ENCODE measurements at regions not wholly inside any gene's neighbourhood (a gene's known extent, or its start where the extent isn't known, plus 50 kb on each side); places are given as distances from the start of the nearest gene placed in this dataset.

DNA sequence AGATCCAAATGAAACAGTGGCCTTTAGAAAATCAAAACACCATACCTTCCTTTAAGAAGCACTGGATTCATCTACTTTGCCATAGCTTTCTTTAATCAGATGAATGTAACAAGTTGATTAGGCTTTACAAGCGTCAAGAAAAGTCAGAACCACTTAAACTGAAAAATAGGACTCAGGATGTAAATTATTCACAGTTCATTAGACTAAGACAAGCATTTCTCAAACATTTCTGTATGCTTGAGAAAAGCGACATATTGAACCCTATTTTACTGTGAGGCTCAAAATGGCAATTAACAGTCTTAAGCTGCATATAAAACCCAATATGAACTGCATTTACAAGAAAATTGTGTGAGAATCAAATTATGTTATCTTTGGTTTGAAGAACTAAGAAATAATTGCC, 256.7 kb upstream of the SNX7 start (continued):
- TF ChIP-seq, protein P1, sequence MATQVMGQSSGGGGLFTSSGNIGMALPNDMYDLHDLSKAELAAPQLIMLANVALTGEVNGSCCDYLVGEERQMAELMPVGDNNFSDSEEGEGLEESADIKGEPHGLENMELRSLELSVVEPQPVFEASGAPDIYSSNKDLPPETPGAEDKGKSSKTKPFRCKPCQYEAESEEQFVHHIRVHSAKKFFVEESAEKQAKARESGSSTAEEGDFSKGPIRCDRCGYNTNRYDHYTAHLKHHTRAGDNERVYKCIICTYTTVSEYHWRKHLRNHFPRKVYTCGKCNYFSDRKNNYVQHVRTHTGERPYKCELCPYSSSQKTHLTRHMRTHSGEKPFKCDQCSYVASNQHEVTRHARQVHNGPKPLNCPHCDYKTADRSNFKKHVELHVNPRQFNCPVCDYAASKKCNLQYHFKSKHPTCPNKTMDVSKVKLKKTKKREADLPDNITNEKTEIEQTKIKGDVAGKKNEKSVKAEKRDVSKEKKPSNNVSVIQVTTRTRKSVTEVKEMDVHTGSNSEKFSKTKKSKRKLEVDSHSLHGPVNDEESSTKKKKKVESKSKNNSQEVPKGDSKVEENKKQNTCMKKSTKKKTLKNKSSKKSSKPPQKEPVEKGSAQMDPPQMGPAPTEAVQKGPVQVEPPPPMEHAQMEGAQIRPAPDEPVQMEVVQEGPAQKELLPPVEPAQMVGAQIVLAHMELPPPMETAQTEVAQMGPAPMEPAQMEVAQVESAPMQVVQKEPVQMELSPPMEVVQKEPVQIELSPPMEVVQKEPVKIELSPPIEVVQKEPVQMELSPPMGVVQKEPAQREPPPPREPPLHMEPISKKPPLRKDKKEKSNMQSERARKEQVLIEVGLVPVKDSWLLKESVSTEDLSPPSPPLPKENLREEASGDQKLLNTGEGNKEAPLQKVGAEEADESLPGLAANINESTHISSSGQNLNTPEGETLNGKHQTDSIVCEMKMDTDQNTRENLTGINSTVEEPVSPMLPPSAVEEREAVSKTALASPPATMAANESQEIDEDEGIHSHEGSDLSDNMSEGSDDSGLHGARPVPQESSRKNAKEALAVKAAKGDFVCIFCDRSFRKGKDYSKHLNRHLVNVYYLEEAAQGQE (IDR thresholded peaks at IDR 0.05), result no peak

DNA sequence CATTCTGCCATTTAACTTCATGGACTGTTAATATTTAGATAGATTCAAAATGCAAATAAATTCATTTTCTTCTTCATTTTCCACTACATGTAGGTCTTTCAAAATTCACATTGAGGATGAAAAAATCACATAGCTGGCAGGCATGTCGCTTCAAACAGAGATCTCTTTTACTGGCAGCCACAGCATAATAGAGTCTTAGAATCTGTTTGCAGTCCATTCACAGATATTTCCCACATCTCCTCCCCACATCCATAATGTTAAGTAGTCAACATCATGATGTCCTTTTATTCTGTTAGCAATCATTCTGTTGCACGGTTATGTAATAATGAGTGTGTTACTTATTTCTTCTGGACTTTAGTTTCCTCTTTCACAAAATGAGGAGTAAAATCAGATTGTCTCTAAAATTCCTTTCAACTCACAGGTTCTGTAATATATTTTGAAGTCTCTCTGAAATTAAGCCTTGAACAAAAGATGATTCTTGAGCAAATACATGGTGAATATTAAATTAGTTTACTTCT, 257.5 kb upstream of the SNX7 start:
- peaks cover 27% of the 10 kb centered on the region for H3K4me1 ChIP-seq
- FAIRE-seq (no peak), DNase-seq (ENCODE audit: low read depth in 1 of 2, low spot score in 1 of 2) (no peak), ATAC-seq (no peak)
- TF ChIP-seq GATA3 (IDR thresholded peaks at IDR 0.05; ENCODE audit: borderline replicate concordance) (no peak), JUNB (IDR thresholded peaks at IDR 0.05) (no peak), EHMT2 (IDR thresholded peaks at IDR 0.05; ENCODE audit: low read depth) (no peak), ZNF302 (CRISPR knock-in tag; IDR thresholded peaks at IDR 0.05) (no peak), RFX5 (IDR thresholded peaks at IDR 0.05) (no peak), ESRRA (IDR thresholded peaks at IDR 0.05; ENCODE audit: borderline replicate concordance, low read length) (no peak), HEYL (CRISPR knock-in tag; IDR thresholded peaks at IDR 0.05) (no peak), CEBPB (IDR thresholded peaks at IDR 0.05) (no peak), CHD4 (IDR thresholded peaks at IDR 0.05; ENCODE audit: borderline replicate concordance) (no peak), CHD2 (IDR thresholded peaks at IDR 0.05; ENCODE audit: low read length, partially characterized antibody) (no peak), TP53 (CRISPR knock-in tag; IDR thresholded peaks at IDR 0.05) (no peak), MYC (IDR thresholded peaks at IDR 0.05; ENCODE audit: borderline replicate concordance, low read length) (no peak), FOXS1 (CRISPR knock-in tag; IDR thresholded peaks at IDR 0.05) (no peak), ZFP36 (IDR thresholded peaks at IDR 0.05; ENCODE audit: borderline replicate concordance, partially characterized antibody) (no peak), RAD21 (conservative IDR thresholded peaks at IDR 0.05 in 1 of 2, IDR thresholded peaks at IDR 0.05 in 1 of 2) (no peak)
- TF ChIP-seq, protein P2, sequence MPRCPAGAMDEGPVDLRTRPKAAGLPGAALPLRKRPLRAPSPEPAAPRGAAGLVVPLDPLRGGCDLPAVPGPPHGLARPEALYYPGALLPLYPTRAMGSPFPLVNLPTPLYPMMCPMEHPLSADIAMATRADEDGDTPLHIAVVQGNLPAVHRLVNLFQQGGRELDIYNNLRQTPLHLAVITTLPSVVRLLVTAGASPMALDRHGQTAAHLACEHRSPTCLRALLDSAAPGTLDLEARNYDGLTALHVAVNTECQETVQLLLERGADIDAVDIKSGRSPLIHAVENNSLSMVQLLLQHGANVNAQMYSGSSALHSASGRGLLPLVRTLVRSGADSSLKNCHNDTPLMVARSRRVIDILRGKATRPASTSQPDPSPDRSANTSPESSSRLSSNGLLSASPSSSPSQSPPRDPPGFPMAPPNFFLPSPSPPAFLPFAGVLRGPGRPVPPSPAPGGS (IDR thresholded peaks at IDR 0.05), result no peak
- TF ChIP-seq, protein P1 (IDR thresholded peaks at IDR 0.05), result no peak
- TF ChIP-seq, protein P3, sequence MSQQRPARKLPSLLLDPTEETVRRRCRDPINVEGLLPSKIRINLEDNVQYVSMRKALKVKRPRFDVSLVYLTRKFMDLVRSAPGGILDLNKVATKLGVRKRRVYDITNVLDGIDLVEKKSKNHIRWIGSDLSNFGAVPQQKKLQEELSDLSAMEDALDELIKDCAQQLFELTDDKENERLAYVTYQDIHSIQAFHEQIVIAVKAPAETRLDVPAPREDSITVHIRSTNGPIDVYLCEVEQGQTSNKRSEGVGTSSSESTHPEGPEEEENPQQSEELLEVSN (IDR thresholded peaks at IDR 0.05; ENCODE audit: borderline replicate concordance, low read depth), result no peak
- TF ChIP-seq, protein P4, sequence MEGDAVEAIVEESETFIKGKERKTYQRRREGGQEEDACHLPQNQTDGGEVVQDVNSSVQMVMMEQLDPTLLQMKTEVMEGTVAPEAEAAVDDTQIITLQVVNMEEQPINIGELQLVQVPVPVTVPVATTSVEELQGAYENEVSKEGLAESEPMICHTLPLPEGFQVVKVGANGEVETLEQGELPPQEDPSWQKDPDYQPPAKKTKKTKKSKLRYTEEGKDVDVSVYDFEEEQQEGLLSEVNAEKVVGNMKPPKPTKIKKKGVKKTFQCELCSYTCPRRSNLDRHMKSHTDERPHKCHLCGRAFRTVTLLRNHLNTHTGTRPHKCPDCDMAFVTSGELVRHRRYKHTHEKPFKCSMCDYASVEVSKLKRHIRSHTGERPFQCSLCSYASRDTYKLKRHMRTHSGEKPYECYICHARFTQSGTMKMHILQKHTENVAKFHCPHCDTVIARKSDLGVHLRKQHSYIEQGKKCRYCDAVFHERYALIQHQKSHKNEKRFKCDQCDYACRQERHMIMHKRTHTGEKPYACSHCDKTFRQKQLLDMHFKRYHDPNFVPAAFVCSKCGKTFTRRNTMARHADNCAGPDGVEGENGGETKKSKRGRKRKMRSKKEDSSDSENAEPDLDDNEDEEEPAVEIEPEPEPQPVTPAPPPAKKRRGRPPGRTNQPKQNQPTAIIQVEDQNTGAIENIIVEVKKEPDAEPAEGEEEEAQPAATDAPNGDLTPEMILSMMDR (IDR thresholded peaks at IDR 0.05), result no peak
- TF ChIP-seq, protein P5, sequence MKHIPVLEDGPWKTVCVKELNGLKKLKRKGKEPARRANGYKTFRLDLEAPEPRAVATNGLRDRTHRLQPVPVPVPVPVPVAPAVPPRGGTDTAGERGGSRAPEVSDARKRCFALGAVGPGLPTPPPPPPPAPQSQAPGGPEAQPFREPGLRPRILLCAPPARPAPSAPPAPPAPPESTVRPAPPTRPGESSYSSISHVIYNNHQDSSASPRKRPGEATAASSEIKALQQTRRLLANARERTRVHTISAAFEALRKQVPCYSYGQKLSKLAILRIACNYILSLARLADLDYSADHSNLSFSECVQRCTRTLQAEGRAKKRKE (CRISPR knock-in tag; IDR thresholded peaks at IDR 0.05; ENCODE audit: low read depth), result no peak
- no peak overlapping the region for H3K4me3 ChIP-seq
- CTCF ChIA-PET, result no interaction called here
- POLR2A ChIA-PET, result no interaction called here
- no peaks in the 10 kb centered on the region for H3K9me3 ChIP-seq
- 74% methylated on average over 2 of the region's 2 CpGs for WGBS (ENCODE audit: missing lambda C conversion rate)
- H3K4me2 ChIP-seq, result no peak overlapping the region
- H3K27ac ChIP-seq, result no peak overlapping the region
